PC-9 (cell line): ENCODE measurements at regions not wholly inside any gene's neighbourhood (a gene's known extent, or its start where the extent isn't known, plus 50 kb on each side); places are given as distances from the start of the nearest gene placed in this dataset.

Experiments
- CTCF ChIP-seq: fragments of 200-600 bp; sonication (generic); conservative IDR thresholded peaks from 2 replicates; pipeline ENCODE4 v1.6.1; 2017; ENCODE audit warnings: mixed run types, antibody characterized with exemption, mild to moderate bottlenecking, moderate library complexity
- EZH2 ChIP-seq: fragments of 200-600 bp; sonication (generic); IDR thresholded peaks from 2 replicates; pipeline ENCODE4 v1.8.0; 2017; ENCODE audit warnings: antibody characterized with exemption, low read depth

- TF ChIP-seq CTCF, result no peak
- no peak for TF ChIP-seq EZH2
These were observed 117.9 kb upstream of the FAM9B start for GRCh38 chrX:9151772-9152307.
